Endothelial cell of umbilical vein (primary cell): ENCODE measurements at regions not wholly inside any gene's neighbourhood (a gene's known extent, or its start where the extent isn't known, plus 50 kb on each side); places are given as distances from the start of the nearest gene placed in this dataset.

Experiments used
- BruUV-seq: library from RNA; stranded (reverse); fragments of 400-500 nt; replicated peaks from 2 replicates; lab custom pipeline; 2021; lab: Mats Ljungman, UMichigan
- CTCF ChIA-PET: fragments of 300-600, 350-600 bp; sonication (Branson Sonifier 250); formaldehyde crosslinking; loops from one replicate; lab custom pipeline; 2021; ENCODE audit warnings: antibody characterized with exemption, inconsistent platforms; lab: Charles Lee
- POLR2A ChIA-PET: fragments of 300-600, 350-600 bp; sonication (Branson Sonifier 250); formaldehyde crosslinking; loops from one replicate; lab custom pipeline; 2021; ENCODE audit warnings: antibody characterized with exemption, inconsistent platforms; lab: Charles Lee
- DNase-seq: peaks from one replicate; pipeline ENCODE4 v3.0.0-alpha.2; 2011; ENCODE audit warnings: low read depth, low spot score
- FAIRE-seq: peaks from 2 replicates; lab custom pipeline; 2011; peaks lifted over from hg19 to GRCh38; lab: Jason Lieb, UNC
- H2AFZ ChIP-seq: 2 replicates; pipeline ENCODE4 v1.6.0; 2012; ENCODE audit warnings: low read depth, low read length, control low read depth, inconsistent platforms
- H3K27ac ChIP-seq: 2 replicates; pipeline ENCODE4 v1.5.1; 2011; ENCODE audit warnings: low read depth, mild to moderate bottlenecking, control low read depth, low read length, moderate library complexity; ENCODE audit not compliant: insufficient read depth
- H3K27me3 ChIP-seq, 2 experiments: 2 replicates each; pipeline versions ENCODE4 v1.6.0 to v1.6.1; 2011; ENCODE audit warnings: low read length in 2 of 2, mixed read lengths in 1 of 2; ENCODE audit not compliant: control insufficient read depth in 2 of 2, insufficient read depth in 2 of 2
- H3K36me3 ChIP-seq, 2 experiments: 2 replicates in 1 of 2; 3 replicates in 1 of 2; pipeline ENCODE4 v1.5.1; 2011; ENCODE audit warnings: low read length in 2 of 2, mild to moderate bottlenecking in 1 of 2, moderate library complexity in 1 of 2; ENCODE audit not compliant: control insufficient read depth in 2 of 2, insufficient read depth in 2 of 2; ENCODE audit errors: extremely low read depth in 1 of 2
- H3K4me1 ChIP-seq: 3 replicates; pipeline ENCODE4 v1.5.1; 2011; ENCODE audit warnings: mild to moderate bottlenecking, low read length; ENCODE audit not compliant: control insufficient read depth, insufficient read depth; ENCODE audit errors: extremely low read depth
- H3K4me2 ChIP-seq: 2 replicates; pipeline ENCODE4 v1.6.1; 2011; ENCODE audit warnings: low read length, control low read depth, mixed read lengths; ENCODE audit not compliant: insufficient read depth
- H3K4me3 ChIP-seq, 3 experiments: fragments of 200-600 bp in 1 of 3; sonication (generic), shearing (Covaris generic) in 1 of 3; replicated peaks in 1 of 3; 2 replicates each; pipeline ENCODE4 v1.5.1; 2011 to 2016; ENCODE audit warnings: control low read depth in 3 of 3, low read length in 3 of 3, mild to moderate bottlenecking in 2 of 3, inconsistent platforms in 1 of 3, low read depth in 1 of 3, moderate library complexity in 1 of 3; ENCODE audit not compliant: insufficient read depth in 1 of 3
- H3K79me2 ChIP-seq: 2 replicates; pipeline ENCODE4 v1.6.0; 2012; ENCODE audit warnings: low read length, inconsistent platforms; ENCODE audit not compliant: control insufficient read depth, insufficient read depth
- H3K9ac ChIP-seq: replicated peaks from 2 replicates; pipeline ENCODE3; 2011; ENCODE audit warnings: low read length, control low read depth; ENCODE audit not compliant: insufficient read depth; ENCODE audit errors: extremely low read depth
- H3K9me1 ChIP-seq: replicated peaks from 3 replicates; pipeline ENCODE4 v1.6.0; 2011; ENCODE audit warnings: mild to moderate bottlenecking, low read length; ENCODE audit not compliant: control insufficient read depth, insufficient read depth; ENCODE audit errors: extremely low read depth
- H3K9me3 ChIP-seq: replicated peaks from 2 replicates; pipeline ENCODE4 v1.5.1; 2012; ENCODE audit warnings: low read length, inconsistent platforms; ENCODE audit not compliant: control insufficient read depth, insufficient read depth
- H4K20me1 ChIP-seq: replicated peaks from 2 replicates; pipeline ENCODE3; 2011; ENCODE audit warnings: mild to moderate bottlenecking, low read length; ENCODE audit not compliant: control insufficient read depth, insufficient read depth; ENCODE audit errors: extremely low read depth
- CTCF ChIP-seq, 2 donors: IDR thresholded peaks; 1 replicate in 1 of 2; 2 replicates in 1 of 2; pipeline ENCODE4 v1.5.1; 2011; ENCODE audit warnings: low read length in 2 of 2, mild to moderate bottlenecking in 2 of 2, moderate library complexity in 2 of 2, control low read depth in 1 of 2, inconsistent platforms in 1 of 2, low read depth in 1 of 2; ENCODE audit not compliant: insufficient read depth in 1 of 2; ENCODE audit errors: extremely low read depth in 1 of 2
- EZH2 ChIP-seq: IDR thresholded peaks from 2 replicates; pipeline ENCODE4 v1.6.1; 2012; ENCODE audit warnings: borderline replicate concordance, low read depth, mild to moderate bottlenecking, moderate library complexity, low read length, inconsistent platforms; ENCODE audit not compliant: severe bottlenecking
- FOS ChIP-seq: IDR thresholded peaks from 2 replicates; pipeline ENCODE4 v1.6.1; 2011; ENCODE audit warnings: mild to moderate bottlenecking, low read length, moderate library complexity, borderline replicate concordance; ENCODE audit not compliant: insufficient read depth
- GATA2 ChIP-seq: IDR thresholded peaks from 2 replicates; pipeline ENCODE4 v1.7.0; 2011; ENCODE audit warnings: low read depth, mild to moderate bottlenecking, moderate library complexity, mixed read lengths, low read length; ENCODE audit not compliant: insufficient read length, insufficient read depth
- JUN ChIP-seq: IDR thresholded peaks from 2 replicates; pipeline ENCODE4 v1.6.1; 2011; ENCODE audit warnings: borderline replicate concordance, low read depth; ENCODE audit not compliant: insufficient read length, insufficient read depth
- MAX ChIP-seq: IDR thresholded peaks from 2 replicates; pipeline ENCODE4 v1.6.1; 2011; ENCODE audit not compliant: insufficient read depth, insufficient read length
- MYC ChIP-seq: IDR thresholded peaks from one replicate; pipeline ENCODE4 v1.6.1; 2011; ENCODE audit warnings: mild to moderate bottlenecking, low read depth, low read length
- POLR2A ChIP-seq: IDR thresholded peaks from 2 replicates; pipeline ENCODE4 v1.6.1; 2012; ENCODE audit warnings: low read depth, mild to moderate bottlenecking, control low read depth, low read length
- POLR2AphosphoS5 ChIP-seq: IDR thresholded peaks from 2 replicates; pipeline ENCODE4 v1.6.1; 2012; ENCODE audit warnings: low read depth, mild to moderate bottlenecking, control low read depth, low read length, moderate library complexity; ENCODE audit not compliant: insufficient read depth
- dilution Hi-C: fragments of 300-500 bp; cut with MboI; formaldehyde crosslinking; loops from one replicate; pipeline ENCODE4 v1.15.0; 2019; ENCODE audit warnings: low sequenced_read_pairs; ENCODE audit not compliant: extremely low pct_ligation_motif_present
- intact Hi-C: fragments of 100-400 bp; cut with micrococcal nuclease; formaldehyde crosslinking; loops from one replicate; pipeline ENCODE4 v1.10.0; 2022

GRCh38 chr1:94316836-94317789 is 79.7 kb upstream of the ARHGAP29 start:
- POLR2A ChIA-PET, result interaction anchor here (0.8 to 1.1 kb wide), 5 partner anchors 10 to 80 kb away, joined by 3 to 4 read pairs (median 3); partner anchors contain the start of gene ARHGAP29
- Histone ChIP-seq H3K27me3 (no peaks in the 10 kb centered on the region), H4K20me1 (no peaks in the 10 kb centered on the region), H3K27ac (no peak overlapping the region), H3K79me2 (no peaks in the 10 kb centered on the region), H3K9ac (no peak overlapping the region), H3K4me1 (peaks cover 52% of the 10 kb centered on the region), H2AFZ (no peak overlapping the region), H3K36me3 (no peaks in the 10 kb centered on the region), H3K4me2 (no peak overlapping the region), H3K4me3 (no peak overlapping the region), H3K9me1 (no peaks in the 10 kb centered on the region), H3K9me3 (no peaks in the 10 kb centered on the region)
- intact Hi-C loops (no loop called here), dilution Hi-C loops (no loop called here)
- BruUV-seq, result no TSS peak
- DNase-seq (peak; percentile 56), FAIRE-seq (peak; percentile 85)
- CTCF ChIA-PET, result interaction anchor here (0.8 to 2.5 kb wide), 9 partner anchors 10 to 272 kb away, joined by 3 to 9 read pairs (median 4); no protein-coding TSS in a partner anchor
- TF ChIP-seq CTCF (IDR thresholded peaks at IDR 0.05; ENCODE audit: extremely low read depth in 1 of 2, insufficient read depth in 1 of 2, low read depth in 1 of 2, low read length in 2 of 2) (no peak), MYC (no peak), POLR2A (no peak), FOS (no peak), GATA2 (no peak), MAX (no peak), EZH2 (no peak), JUN (no peak), POLR2AphosphoS5 (no peak)
